Right lobe of liver (tissue), 4 donors: ENCODE measurements at regions not wholly inside any gene's neighbourhood (a gene's known extent, or its start where the extent isn't known, plus 50 kb on each side); places are given as distances from the start of the nearest gene placed in this dataset.

Experiments used
- POLR2A ChIP-seq: fragments of 450-650 bp; IDR thresholded peaks from one replicate; pipeline ENCODE4 v1.6.1; 2017; ENCODE audit warnings: antibody characterized with exemption, mild to moderate bottlenecking
- TF ChIP-seq, protein P1 (sequence below), 4 donors: fragments of 200-600 bp in 3 of 4; fragments of 450-650 bp in 1 of 4; IDR thresholded peaks; one replicate each; pipeline versions ENCODE4 v1.5.1 to v1.8.0; 2016 to 2022; ENCODE audit warnings: antibody characterized with exemption in 4 of 4, mild to moderate bottlenecking in 2 of 4
- donor health status: DM: no; HTN: no; CAD: no.
- donor health status: DM: no; HTN: no; CAD: no.
- donor health status: DM: no; HTN: yes; CAD: no.

DNA sequence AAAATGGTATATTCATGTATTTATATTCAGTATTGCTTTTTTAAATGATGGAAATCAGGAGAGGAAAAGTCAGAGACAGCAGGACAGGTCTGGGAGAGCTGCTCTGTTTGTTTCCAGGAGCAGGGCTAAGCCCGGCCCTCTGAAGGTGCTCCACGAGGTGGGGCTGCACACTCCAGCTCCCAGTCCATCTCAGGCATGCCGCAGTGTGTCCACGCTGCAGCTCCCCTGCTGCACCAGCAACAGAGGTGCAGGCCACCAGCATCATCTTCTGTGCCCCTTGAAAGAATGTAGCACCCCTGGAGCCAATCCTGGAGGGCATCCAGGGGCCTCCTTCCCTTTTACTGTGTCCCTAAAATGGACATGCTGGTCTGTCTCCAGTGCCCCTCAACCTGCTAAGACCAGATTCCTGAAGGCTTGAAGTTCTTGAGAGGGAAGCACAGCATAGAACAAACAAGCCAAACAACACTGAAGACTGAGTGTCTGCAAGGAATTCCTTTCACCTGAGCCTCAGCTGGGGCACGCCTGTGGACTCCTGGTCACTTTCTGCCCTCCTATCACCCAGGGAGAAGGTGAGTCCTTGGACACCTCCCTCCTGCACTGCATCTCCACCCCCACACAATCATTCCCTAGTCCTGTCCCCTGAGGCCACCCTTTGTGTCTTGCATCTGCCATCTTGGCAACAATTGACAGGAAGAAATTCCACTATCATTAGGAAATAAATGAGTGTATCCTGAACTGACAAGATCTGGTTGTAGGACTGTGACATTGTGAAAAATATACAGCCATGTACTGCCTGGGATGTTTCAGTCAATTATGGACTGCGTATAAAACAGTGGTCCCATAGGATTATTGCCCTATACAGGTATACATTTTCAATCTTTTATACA, 100.5 kb downstream of the CXCL12 start:
- TF ChIP-seq, protein P1, sequence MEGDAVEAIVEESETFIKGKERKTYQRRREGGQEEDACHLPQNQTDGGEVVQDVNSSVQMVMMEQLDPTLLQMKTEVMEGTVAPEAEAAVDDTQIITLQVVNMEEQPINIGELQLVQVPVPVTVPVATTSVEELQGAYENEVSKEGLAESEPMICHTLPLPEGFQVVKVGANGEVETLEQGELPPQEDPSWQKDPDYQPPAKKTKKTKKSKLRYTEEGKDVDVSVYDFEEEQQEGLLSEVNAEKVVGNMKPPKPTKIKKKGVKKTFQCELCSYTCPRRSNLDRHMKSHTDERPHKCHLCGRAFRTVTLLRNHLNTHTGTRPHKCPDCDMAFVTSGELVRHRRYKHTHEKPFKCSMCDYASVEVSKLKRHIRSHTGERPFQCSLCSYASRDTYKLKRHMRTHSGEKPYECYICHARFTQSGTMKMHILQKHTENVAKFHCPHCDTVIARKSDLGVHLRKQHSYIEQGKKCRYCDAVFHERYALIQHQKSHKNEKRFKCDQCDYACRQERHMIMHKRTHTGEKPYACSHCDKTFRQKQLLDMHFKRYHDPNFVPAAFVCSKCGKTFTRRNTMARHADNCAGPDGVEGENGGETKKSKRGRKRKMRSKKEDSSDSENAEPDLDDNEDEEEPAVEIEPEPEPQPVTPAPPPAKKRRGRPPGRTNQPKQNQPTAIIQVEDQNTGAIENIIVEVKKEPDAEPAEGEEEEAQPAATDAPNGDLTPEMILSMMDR (IDR thresholded peaks at IDR 0.05): no peak
- no peak for TF ChIP-seq POLR2A
